Colonic mucosa (tissue), 4 donors: ENCODE measurements at regions not wholly inside any gene's neighbourhood (a gene's known extent, or its start where the extent isn't known, plus 50 kb on each side); places are given as distances from the start of the nearest gene placed in this dataset.

Source experiments
- DNase-seq: peaks from one replicate; pipeline ENCODE4 v3.0.0-alpha.2; 2020
- H3K27ac ChIP-seq: fragments of 200-600 bp; one replicate; pipeline ENCODE4 v1.8.0; 2021
- H3K27me3 ChIP-seq: fragments of 200-600 bp; one replicate; pipeline ENCODE4 v1.8.0; 2021
- H3K36me3 ChIP-seq: fragments of 200-600 bp; one replicate; pipeline ENCODE4 v1.8.0; 2021
- H3K4me1 ChIP-seq: fragments of 200-600 bp; one replicate; pipeline ENCODE4 v1.8.0; 2021; ENCODE audit warnings: mild to moderate bottlenecking
- H3K4me3 ChIP-seq: fragments of 200-600 bp; one replicate; pipeline ENCODE4 v1.8.0; 2021
- H3K9ac ChIP-seq, 2 donors: one replicate each; pipeline ENCODE4 v1.7.0; 2013; ENCODE audit warnings: control low read depth in 2 of 2, low read depth in 2 of 2, low read length in 2 of 2
- H3K9me3 ChIP-seq: fragments of 200-600 bp; one replicate; pipeline ENCODE4 v1.8.0; 2021
- CTCF ChIP-seq: fragments of 200-600 bp; IDR thresholded peaks from one replicate; pipeline ENCODE4 v1.8.0; 2022; ENCODE audit warnings: antibody characterized with exemption, mild to moderate bottlenecking
- intact Hi-C: fragments of 100-400 bp; cut with DNase I; formaldehyde crosslinking; loops from one replicate; pipeline ENCODE4 v1.14.1; 2022
- donor health status: healthy.
- donor health status: DM: no; HTN: no; CAD: no.
- donor health status: DM: no; HTN: no; CAD: no.

GRCh38 chr2:113838744-113839444 is 51.0 kb upstream of the ACTR3 start:
- no peak for TF ChIP-seq CTCF
- Histone ChIP-seq H3K4me1 (no peaks in the 10 kb centered on the region), H3K27ac (no peak overlapping the region), H3K4me3 (no peak overlapping the region), H3K27me3 (no peaks in the 10 kb centered on the region), H3K36me3 (no peaks in the 10 kb centered on the region), H3K9me3 (no peaks in the 10 kb centered on the region), H3K9ac (no peak overlapping the region)
- intact Hi-C loops = no loop called here
- DNase-seq = no peak

- no peaks in the 10 kb centered on the region for H3K27me3 ChIP-seq
- no peak overlapping the region for H3K27ac ChIP-seq
- H3K36me3 ChIP-seq = no peaks in the 10 kb centered on the region
- H3K4me1 ChIP-seq = no peaks in the 10 kb centered on the region
- H3K9ac ChIP-seq = no peak overlapping the region
- no peak overlapping the region for H3K4me3 ChIP-seq
- no peak for DNase-seq
- no peaks in the 10 kb centered on the region for H3K9me3 ChIP-seq
- intact Hi-C loops = no loop called here
- no peak for TF ChIP-seq CTCF
These were observed 51.6 kb upstream of the ACTR3 start for GRCh38 chr2:113838277-113838676.

GRCh38 chr2:113834051-113834730 is 55.7 kb upstream of the ACTR3 start:
- no peaks in the 10 kb centered on the region for H3K36me3 ChIP-seq
- no peaks in the 10 kb centered on the region for H3K4me1 ChIP-seq
- TF ChIP-seq CTCF = no peak
- intact Hi-C loops = no loop called here
- no peaks in the 10 kb centered on the region for H3K27me3 ChIP-seq
- no peak overlapping the region for H3K27ac ChIP-seq
- H3K9me3 ChIP-seq = no peaks in the 10 kb centered on the region
- no peak overlapping the region for H3K9ac ChIP-seq
- no peak overlapping the region for H3K4me3 ChIP-seq
- DNase-seq = no peak

- no peak overlapping the region for H3K4me3 ChIP-seq
- intact Hi-C loops = no loop called here
- H3K4me1 ChIP-seq = no peaks in the 10 kb centered on the region
- H3K27ac ChIP-seq = no peak overlapping the region
- no peaks in the 10 kb centered on the region for H3K36me3 ChIP-seq
- H3K27me3 ChIP-seq = no peaks in the 10 kb centered on the region
- DNase-seq = no peak
- TF ChIP-seq CTCF = no peak
- H3K9me3 ChIP-seq = no peaks in the 10 kb centered on the region
- H3K9ac ChIP-seq = no peak overlapping the region
These were observed 57.0 kb upstream of the ACTR3 start for GRCh38 chr2:113832795-113833290.

GRCh38 chr2:113831161-113831560 is 58.7 kb upstream of the ACTR3 start:
- Histone ChIP-seq H3K9ac (no peak overlapping the region), H3K27ac (no peak overlapping the region), H3K4me3 (no peak overlapping the region), H3K4me1 (no peaks in the 10 kb centered on the region), H3K9me3 (no peaks in the 10 kb centered on the region), H3K27me3 (no peaks in the 10 kb centered on the region), H3K36me3 (no peaks in the 10 kb centered on the region)
- intact Hi-C loops = no loop called here
- no peak for DNase-seq
- no peak for TF ChIP-seq CTCF
